ENCODE measurements at regions not wholly inside any gene's neighbourhood (a gene's known extent, or its start where the extent isn't known, plus 50 kb on each side); places are given as distances from the start of the nearest gene placed in this dataset.
"Not testable (repeated sequence)": the region's sequence is repeated elsewhere in the genome, so short reads cannot be mapped to it uniquely, and the experiment has no call there.

DNA sequence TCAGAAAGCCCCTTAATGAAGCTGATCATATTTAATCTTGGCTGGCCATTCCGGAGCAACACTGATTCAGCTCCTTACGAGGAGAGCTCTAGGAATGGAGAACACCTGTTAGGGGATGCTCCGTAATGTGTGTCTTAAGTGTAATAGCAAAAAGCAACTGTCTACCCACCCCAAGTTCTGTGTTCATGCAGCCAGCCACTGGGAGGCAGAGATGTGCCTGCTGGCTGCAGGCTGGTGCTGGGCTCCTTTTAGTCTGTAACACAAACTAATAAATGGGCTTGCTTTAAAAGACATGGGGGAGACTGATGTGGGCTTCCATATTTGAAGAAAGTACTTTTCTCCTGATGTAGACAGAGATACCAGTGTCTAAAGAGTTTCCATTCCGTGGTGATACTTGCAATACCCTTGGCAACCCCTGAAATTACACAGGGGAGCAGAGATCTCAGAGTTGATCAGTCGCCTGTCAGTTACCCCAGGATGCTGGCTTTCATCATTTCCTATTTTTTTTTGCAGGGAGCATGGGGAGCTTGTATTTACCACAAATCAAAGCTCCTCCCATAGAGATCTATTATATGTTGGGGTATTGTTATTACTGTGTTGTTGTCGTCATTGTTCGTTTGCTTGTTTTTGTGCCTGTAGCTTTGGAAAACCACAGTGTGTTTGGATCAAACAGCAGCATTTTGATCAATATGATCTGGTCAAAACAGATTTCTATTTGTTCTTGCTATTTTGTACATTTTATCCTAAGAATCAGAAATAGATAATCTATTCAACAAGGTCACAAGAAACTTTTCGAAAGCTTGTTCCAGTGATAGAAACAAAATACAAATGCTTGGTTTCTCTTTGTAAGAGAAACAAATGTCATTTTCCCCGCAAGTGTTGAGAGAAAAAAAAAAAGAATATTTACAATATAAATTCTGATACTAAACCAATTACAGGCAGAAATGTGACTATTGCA lies 65.8 kb downstream of the MTX3 start:
- DNase-seq (ENCODE audit: low read depth in 2 of 2) = no peak

DNA sequence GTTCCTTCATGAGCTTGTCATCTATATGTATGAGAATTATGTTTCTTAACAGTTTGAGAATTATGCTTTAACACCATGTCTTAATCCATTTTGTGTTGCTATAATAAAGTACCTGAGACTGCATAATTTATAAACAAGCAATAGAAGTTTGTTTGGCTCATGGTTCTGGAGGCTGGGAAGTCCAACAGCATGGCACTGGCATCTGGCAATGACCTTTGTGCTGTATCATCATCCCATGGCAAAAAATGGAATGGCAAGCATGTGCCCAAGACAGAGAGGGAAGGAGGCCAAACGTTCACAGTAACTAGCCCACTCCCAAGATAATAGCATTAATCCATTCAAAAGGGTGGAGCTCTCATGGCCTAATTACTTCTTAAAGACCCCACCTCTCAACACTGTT lies 67.6 kb downstream of the MTX3 start:
- no peak for DNase-seq (ENCODE audit: low read depth in 2 of 2)

DNA sequence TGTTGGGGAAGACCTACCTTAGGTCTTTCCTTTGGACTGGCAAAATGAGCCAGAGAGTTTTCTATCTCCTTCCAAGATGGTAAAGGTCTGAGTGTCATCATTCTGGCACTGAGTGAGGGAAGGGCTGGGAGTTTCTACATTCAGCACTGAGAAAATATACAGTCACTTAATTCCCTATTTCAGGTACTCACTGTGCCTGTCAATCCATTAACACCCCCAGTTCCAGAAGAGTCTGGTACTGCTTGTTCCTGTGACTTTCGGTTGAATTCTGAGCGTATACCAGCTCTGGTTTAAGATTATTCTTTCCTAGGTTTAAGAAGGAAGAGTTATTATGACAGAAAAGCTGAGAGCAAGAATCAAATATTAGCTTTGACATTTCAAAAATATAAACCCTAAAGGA lies 68.4 kb downstream of the MTX3 start:
- no peak for DNase-seq (ENCODE audit: low read depth in 2 of 2)

DNA sequence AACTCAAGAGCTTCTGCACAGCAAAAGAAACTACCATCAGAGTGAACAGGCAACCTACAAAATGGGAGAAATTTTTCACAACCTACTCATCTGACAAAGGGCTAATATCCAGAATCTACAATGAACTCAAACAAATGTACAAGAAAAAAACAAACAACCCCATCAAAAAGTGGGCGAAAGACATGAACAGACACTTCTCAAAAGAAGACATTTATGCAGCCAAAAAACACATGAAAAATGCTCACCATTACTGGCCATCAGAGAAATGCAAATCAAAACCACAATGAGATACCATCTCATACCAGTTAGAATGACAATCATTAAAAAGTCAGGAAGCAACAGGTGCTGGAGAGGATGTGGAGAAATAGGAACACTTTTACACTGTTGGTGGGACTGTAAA lies 83.6 kb downstream of the MTX3 start:
- DNase-seq (ENCODE audit: low read depth in 2 of 2) = not testable (repeated sequence)

DNA sequence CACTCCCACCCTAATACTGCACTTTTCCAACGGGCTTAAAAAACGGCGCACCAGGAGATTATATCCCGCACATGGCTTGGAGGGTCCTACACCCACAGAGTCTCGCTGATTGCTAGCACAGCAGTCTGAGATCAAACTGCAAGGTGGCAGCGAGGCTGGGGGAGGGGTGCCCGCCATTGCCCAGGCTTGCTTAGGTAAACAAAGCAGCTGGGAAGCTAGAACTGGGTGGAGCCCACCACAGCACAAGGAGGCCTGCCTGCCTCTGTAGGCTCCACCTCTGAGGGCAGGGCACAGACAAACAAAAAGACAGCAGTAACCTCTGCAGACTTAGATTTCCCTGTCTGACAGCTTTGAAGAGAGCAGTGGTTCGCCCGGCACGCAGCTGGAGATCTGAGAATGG lies 88.5 kb downstream of the MTX3 start:
- not testable (repeated sequence) for DNase-seq (ENCODE audit: low read depth in 2 of 2)

DNA sequence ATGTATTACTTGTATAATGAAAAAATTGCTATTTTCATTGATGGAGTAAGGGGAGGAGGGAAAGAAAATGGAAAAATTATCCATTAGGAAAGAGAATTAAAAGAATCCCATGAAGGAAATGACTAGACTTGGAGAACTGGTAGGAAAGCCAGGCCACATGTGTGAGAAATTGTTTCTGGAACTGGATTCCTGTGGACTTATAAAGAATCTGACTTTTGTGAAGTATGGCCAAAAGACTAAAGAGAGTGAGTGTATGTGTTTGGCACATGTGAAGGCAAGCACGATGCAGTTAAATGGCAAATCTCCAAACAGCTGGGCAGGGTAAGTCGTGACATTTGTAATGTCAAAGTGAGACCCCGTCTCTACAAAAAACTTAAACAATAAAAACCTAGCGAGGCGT lies 89.4 kb downstream of the MTX3 start:
- DNase-seq (ENCODE audit: low read depth in 2 of 2) = no peak

DNA sequence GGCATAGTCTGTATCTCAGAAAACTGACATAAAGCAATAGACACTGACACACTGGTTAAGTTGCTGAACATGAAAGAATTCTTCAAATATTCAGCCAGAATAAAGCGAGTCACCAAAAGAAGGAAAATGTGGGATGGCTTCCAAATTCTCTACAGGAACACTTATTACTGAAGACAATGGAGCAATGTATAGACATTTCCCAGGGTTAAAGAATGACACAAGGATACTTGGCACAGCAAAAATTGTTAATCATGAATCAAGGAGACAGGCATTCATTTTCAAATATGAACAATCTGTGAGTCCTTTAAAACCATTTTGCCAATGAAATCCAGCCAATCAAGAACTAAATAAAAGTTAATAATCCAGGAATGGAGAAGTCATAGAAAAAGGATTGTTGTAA lies 92.5 kb downstream of the MTX3 start:
- DNase-seq (ENCODE audit: low read depth in 2 of 2) = no peak

DNA sequence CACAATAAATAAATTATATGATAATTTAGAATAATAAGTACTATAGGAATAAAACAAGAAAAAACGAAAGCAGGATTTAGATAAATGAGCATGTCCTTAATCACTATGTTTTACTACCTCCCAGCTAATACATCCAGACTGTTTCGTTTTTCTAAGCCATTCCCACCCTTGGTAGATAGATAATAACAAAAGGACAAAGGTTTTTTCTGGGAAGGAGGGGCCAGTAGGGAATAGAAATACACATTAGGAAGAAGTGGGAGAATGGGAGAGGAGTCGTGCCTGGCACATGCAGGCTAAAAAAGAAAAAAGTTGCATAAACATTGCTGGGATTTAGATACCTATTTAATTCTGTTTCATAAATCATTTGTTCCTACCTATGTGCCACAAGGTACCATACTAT lies 97.1 kb downstream of the MTX3 start:
- no peak for DNase-seq (ENCODE audit: low read depth in 2 of 2)

DNA sequence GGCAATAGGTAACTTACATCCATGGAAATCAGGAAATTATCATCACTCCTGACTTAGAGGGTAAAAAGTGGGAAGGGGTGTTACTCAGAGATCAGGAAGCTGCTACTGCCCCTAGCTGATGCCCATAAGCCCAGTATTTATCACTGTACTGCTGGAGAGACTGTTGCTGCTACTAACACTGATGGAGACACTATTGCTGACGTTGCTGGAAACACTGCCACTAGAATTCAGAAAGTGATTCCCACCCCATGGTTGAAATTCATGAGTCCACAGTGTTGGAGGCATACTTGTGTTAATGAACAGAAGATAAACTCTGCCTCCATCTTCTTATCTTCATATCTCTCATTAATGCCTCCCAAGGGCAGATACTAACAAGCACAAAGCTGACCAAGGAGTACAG lies 97.6 kb downstream of the MTX3 start:
- DNase-seq (ENCODE audit: low read depth in 2 of 2) = no peak

DNA sequence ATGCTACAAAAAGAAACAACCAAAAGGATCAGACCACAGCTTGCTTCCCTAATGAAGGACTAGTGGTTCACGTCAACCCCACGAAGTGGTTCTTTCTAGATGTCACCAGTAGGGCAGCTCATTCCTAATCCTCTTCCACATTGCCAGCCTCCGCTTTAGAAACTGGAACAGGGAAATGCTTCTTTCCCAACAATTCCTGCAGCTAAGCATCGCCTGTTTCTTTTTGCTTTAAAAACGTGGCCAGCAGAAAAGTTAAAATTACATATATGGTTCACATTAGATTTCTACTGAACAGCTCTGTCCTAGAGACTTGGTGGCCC lies 100.2 kb downstream of the MTX3 start:
- DNase-seq (ENCODE audit: low read depth in 2 of 2) = no peak

DNA sequence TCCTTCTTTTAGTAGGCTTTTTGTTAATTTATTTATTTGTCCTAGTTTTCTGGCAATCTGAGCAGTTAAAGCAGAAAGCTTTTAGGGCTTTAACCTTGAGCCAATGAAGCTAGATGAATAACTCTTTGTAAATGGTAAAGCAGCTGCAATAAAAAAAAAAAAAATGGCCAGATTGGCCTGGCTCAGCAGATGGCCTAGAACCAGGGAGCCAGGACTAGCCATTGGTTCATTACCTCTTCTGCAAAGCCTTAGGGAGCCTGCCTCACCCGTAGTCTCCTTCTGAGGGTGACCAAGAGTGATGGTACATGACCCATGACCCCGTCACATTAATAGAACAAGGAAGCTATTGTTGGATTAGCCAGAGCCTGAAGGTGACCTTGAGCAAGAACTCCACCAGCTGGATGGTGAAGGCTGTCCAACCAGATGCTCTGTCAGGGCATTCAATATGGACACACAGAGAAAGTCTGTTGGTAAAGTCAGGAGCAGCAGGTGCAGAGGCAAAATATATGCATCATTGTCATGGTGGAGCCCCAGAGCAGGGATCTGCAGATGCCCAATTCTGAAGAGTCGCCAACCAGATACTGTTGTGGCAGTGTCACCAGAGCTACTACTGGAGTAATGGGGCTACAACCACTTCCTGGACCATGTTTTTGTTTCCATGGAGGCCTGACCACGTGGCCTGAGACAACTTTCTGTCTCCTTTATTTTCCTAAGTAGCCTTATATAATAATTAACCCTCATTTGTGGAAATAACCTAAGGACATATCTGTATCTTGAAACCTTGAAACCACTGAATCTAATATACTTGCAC lies 100.7 kb downstream of the MTX3 start:
- no peak for DNase-seq (ENCODE audit: low read depth in 2 of 2)

DNA sequence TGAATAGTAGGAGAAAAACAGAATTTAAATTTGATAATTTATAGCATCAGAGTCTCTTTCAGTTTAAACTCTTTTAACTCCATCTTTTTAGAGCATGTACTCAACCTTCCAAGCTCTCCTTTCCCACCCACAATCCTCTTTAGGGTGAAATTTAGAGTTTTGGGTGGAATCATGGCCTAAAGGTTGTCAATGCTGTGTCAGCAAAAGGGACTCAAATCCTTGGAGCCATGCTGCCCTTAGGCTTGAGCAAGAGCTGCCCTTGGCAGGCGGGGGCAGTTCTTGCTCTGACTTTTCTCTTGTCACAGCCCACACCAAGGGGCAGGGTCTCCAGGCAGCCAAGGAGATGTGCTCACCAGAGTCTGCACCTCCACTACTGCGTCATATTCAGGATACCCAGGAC lies 102.4 kb downstream of the MTX3 start:
- no peak for DNase-seq (ENCODE audit: low read depth in 2 of 2)

DNA sequence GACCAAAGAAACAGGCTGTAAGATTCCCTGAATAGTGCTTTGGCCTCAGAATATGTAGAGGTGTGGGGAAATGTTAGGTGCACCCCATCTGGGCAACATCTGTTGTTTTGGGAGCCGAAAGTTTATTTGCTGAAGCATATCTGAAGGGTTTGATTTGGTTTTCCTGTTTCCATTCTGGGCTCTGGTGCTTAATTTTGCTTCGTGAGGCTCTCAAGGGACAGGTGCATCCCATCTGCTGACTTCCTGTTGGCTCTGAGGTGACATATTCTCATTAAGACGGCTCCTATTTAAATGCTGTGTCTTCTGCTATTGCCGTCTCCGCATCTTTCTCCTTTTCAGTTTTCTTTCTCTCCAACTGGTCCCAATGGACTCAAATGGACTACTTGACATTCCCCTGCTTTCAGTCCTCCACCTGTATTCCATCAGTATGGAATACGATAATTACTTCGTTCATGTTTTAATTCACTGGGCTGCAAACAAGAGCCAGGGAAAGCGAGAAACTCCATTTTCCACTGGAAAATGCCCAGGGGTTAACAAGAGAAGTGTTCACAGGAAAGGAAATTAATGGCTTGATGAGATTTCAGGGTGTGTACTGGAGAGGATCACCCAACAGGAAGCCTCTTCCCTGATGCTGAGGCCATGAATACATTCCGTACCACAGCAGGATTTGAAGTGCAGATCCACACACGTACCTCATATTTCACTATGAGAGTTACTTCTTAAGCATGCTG lies 104.0 kb downstream of the MTX3 start:
- DNase-seq (ENCODE audit: low read depth in 2 of 2) = no peak

DNA sequence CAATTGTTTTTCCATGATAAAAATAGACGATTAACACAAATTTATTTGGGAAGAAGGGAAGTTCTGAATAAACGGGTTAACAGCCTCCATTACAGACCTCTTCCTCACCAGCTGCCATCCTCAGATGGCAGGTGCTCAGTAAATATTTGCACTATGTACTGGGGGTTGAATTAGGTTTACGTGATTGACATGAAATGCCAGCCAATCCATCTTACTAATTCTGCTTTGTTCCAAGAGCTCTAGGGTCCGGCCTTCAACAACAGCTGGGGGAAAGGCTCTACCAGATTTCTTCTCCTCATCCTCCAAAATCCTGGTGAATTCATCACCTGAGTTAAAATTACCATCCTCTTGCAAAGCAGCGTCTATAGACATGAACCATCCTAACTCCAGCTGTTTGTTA lies 104.6 kb downstream of the MTX3 start:
- no peak for DNase-seq (ENCODE audit: low read depth in 2 of 2)

DNA sequence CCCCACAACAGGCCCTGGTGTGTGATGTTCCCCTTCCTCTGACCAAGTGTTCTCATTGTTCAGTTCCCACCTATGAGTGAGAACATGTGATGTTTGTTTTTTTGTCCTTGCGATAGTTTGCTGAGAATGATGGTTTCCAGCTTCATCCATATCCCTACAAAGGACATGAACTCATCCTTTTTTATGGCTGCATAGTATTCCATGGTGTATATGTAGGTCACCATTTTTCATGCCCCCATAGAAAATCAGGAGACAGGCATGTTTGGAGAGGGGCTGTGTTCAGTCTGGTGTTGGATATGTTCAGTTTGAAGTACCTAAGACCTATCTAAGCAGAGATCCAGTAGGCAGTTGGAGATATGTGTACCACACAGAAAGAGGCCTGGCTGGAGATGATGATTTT lies 111.2 kb downstream of the MTX3 start:
- not testable (repeated sequence) for DNase-seq (ENCODE audit: low read depth in 2 of 2)

DNA sequence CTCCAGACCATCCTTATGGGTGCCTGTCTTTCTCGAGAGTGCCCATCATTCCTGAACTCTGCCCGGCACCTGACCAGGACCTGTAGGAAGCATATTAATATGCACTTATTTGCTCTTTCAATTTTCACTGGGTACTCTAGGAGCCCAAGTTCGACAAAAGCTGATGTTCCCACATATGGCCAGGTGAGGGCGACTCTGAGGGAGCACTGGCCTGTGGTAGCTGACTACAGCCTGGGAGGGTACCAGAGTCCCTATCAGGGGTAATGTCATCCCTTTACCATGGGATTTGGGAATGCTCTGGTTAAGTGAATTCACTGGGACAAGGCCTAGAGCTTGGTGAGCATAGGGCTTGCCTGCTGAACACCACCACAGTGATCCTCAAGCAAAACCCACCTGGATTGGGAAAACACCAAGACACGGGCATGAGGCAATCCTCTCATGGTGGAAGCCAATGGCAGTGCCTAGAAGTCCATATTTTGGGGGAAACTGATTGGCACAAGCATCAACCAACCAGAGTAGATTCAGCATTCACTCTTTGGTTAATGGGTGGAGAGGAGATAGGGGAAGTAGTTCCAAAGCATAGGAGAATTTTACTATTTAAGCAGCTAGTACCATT lies 112.2 kb downstream of the MTX3 start:
- no peak for DNase-seq (ENCODE audit: low read depth in 2 of 2)

DNA sequence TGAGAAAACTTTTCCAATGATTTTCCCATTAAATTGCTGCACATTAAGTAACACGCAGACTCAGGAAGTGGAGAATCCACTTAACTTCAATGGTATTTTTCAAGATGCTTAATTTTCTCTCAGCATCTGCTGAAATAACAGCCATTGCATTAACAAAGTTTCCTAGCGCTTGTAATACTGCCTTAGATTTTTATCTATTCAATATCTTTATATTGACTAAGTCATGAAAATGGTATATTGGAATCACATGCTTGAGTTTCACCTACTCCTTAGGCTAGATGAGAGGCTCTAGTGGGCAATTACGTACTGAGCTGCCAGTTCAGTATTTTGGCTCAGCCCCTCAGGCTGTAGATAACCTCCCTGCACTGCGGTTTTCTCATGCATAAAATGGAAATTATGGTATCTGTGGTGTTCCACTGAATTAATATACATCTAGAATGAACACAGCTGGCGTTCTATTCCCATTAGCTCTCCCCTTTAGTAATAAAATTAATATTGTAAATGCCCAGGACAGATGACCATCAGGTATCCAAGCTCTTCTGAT lies 112.9 kb downstream of the MTX3 start:
- DNase-seq (ENCODE audit: low read depth in 2 of 2) = no peak

DNA sequence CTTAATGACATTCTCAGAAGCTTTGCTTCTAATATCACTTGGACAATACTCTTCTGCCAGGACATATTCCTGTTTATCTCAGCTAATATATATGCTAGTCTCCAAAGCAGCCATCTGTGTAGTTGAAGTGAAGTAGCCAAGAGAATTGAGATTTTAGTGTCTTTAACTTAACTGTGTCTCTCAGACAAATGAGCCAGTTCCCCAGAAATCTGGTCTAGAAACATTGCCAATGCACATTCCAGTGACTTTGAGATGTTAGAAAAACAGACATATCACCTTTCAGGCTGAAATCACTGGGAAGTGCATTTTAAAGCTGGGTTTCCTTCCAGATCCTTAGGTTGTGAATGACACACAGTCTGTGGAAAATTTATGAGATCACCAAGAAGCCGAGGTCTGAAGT lies 114.6 kb downstream of the MTX3 start:
- no peak for DNase-seq (ENCODE audit: low read depth in 2 of 2)

DNA sequence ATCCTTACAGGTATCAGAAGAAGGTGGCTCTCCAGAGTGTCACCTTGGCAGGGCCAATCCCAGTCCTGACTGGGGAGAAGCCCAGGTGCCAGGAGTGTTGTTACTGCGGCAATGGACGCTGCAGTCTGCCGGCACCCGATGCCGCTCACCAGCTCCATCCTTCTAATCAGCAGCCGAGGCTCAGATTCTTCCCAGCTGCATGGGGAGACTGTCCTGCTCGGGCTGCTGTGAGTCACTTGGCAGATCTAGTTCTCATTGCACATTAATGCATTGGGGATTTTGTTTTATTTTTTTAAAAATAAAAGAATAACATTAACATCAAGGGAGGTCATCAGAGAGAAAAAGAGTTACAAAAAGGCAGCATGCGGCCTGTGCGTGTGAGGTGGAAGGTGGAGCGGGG lies 115.8 kb downstream of the MTX3 start:
- no peak for DNase-seq (ENCODE audit: low read depth in 2 of 2)

DNA sequence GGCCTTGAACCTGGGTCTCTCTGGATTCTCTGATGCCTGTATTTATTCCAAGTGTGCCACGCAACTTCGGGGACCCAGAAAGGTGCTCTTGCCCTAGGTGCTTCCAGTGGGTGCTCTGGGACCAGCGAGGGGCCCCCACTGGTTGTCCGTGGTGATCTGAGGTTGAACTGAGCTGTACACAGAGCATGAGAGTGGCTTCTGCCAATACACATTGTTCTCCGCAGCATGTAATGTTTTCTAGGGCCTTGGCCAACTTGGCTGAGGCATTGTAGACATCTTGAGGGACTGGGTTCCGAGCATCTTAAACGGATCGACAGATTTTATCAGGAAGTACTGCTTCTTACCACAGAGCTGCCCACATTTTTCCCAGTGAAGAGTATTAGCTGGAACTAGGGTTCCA lies 117.9 kb downstream of the MTX3 start:
- DNase-seq (ENCODE audit: low read depth in 2 of 2) = no peak

DNA sequence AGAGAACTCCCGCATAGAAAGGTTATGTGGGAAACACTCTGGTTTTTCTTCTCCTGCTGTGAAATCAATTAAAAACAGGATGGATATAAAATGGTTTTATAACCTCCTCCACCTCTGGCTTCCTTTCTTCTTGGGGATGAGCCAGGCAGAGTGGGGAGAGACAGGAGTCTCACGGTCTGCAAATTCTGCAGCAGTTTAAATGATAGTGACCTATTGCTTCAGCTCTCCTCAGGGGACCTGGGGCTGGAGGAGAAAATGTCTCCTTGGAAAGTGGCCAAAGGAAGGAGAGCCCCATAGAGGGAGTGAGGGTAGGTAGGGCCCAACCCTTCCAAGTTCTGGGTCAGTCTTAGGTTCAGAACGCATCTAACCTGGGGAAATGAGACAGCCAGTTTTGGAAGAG lies 118.8 kb downstream of the MTX3 start:
- DNase-seq (ENCODE audit: low read depth in 2 of 2) = no peak

Data from stimulated activated CD8-positive, alpha-beta memory T cell treated with anti-CD3 and anti-CD28 coated beads, Interleukin-7, amount 100 ng/mL, for 1 hour (primary cell).